ENCODE measurements at regions not wholly inside any gene's neighbourhood (a gene's known extent, or its start where the extent isn't known, plus 50 kb on each side); places are given as distances from the start of the nearest gene placed in this dataset.

GRCh38 chr6:56852260-56853010, 102.5 kb upstream of the BEND6 start:
- H3K4me3 ChIP-seq (ENCODE audit: low read length): no peak overlapping the region
- Mint-ChIP-seq H3K36me3 (ENCODE audit: low read depth) (no peaks in the 10 kb centered on the region), H3K4me3 (no peak overlapping the region), H3K27me3 (peaks cover 55% of the 10 kb centered on the region), H3K9me3 (no peaks in the 10 kb centered on the region), H3K27ac (no peak overlapping the region), H3K4me1 (ENCODE audit: low read depth) (peaks cover 18% of the 10 kb centered on the region)
- no peak overlapping the region for H3K27ac ChIP-seq (ENCODE audit: low read depth in 1 of 2, low read length in 2 of 2)
- H3K27me3 ChIP-seq (ENCODE audit: control insufficient read depth in 1 of 2, insufficient read depth in 2 of 2, low read length in 2 of 2): peaks cover 20 to 32% of the 10 kb centered on the region in 2 experiments
- DNase-seq: no peak
- ChIA-PET CTCF (no interaction called here), POLR2A (no interaction called here)
- peaks cover 13% of the 10 kb centered on the region for H3K4me1 ChIP-seq (ENCODE audit: insufficient read depth, low read length)
- no peak for ATAC-seq (ENCODE audit: poor library complexity)
- no peak for TF ChIP-seq CTCF (IDR thresholded peaks at IDR 0.05)
- intact Hi-C loops (cut with DNase I, micrococcal nuclease): loop anchor here in 1 of 2 experiments (5.0 kb wide), 2 partner anchors 145 to 215 kb away; no protein-coding TSS in a partner anchor
- no peaks in the 10 kb centered on the region for H3K36me3 ChIP-seq (ENCODE audit: insufficient read depth, low read length)
- H3K9me3 ChIP-seq (ENCODE audit: control insufficient read depth in 1 of 2, insufficient read depth in 1 of 2, low read length in 2 of 2): no peaks in the 10 kb centered on the region

GRCh38 chr6:56851541-56852259, 103.2 kb upstream of the BEND6 start:
- intact Hi-C loops (cut with DNase I, micrococcal nuclease): loop anchor here (2.0 to 5.0 kb wide), 3 partner anchors 144 to 215 kb away; no protein-coding TSS in a partner anchor
- no peak overlapping the region for H3K27ac Mint-ChIP-seq
- H3K9me3 Mint-ChIP-seq: no peaks in the 10 kb centered on the region
- ChIA-PET CTCF (no interaction called here), POLR2A (no interaction called here)
- peaks cover 18% of the 10 kb centered on the region for H3K4me1 Mint-ChIP-seq (ENCODE audit: low read depth)
- H3K4me3 Mint-ChIP-seq: peak overlapping the region; percentile 67
- H3K36me3 Mint-ChIP-seq (ENCODE audit: low read depth): no peaks in the 10 kb centered on the region
- ATAC-seq (ENCODE audit: poor library complexity) (peak; percentile 60), DNase-seq (peak in 4 of 14 experiments; percentile 5 to 51 (median 47))
- no peaks in the 10 kb centered on the region for H3K36me3 ChIP-seq (ENCODE audit: insufficient read depth, low read length)
- peaks cover 59% of the 10 kb centered on the region for H3K27me3 Mint-ChIP-seq
- peaks cover 20 to 32% of the 10 kb centered on the region in 2 experiments for H3K27me3 ChIP-seq (ENCODE audit: control insufficient read depth in 1 of 2, insufficient read depth in 2 of 2, low read length in 2 of 2)
- peak; percentile 45 for TF ChIP-seq CTCF (IDR thresholded peaks at IDR 0.05)
- peaks cover 13% of the 10 kb centered on the region for H3K4me1 ChIP-seq (ENCODE audit: insufficient read depth, low read length)
- H3K4me3 ChIP-seq (ENCODE audit: low read length): peak overlapping the region; percentile 20
- no peaks in the 10 kb centered on the region for H3K9me3 ChIP-seq (ENCODE audit: control insufficient read depth in 1 of 2, insufficient read depth in 1 of 2, low read length in 2 of 2)
- no peak overlapping the region for H3K27ac ChIP-seq (ENCODE audit: low read depth in 1 of 2, low read length in 2 of 2)

- peak overlapping the region; percentile 67 for H3K4me3 Mint-ChIP-seq
- peak in 1 of 14 experiments; percentile 7 for DNase-seq
- peaks cover 18% of the 10 kb centered on the region for H3K4me1 Mint-ChIP-seq (ENCODE audit: low read depth)
- no peak for ATAC-seq (ENCODE audit: poor library complexity)
- H3K36me3 ChIP-seq (ENCODE audit: insufficient read depth, low read length): no peaks in the 10 kb centered on the region
- H3K9me3 Mint-ChIP-seq: no peaks in the 10 kb centered on the region
- H3K27ac Mint-ChIP-seq: no peak overlapping the region
- peaks cover 20 to 32% of the 10 kb centered on the region in 2 experiments for H3K27me3 ChIP-seq (ENCODE audit: control insufficient read depth in 1 of 2, insufficient read depth in 2 of 2, low read length in 2 of 2)
- CTCF ChIA-PET: no interaction called here
- H3K9me3 ChIP-seq (ENCODE audit: control insufficient read depth in 1 of 2, insufficient read depth in 1 of 2, low read length in 2 of 2): no peaks in the 10 kb centered on the region
- peaks cover 65% of the 10 kb centered on the region for H3K27me3 Mint-ChIP-seq
- peaks cover 13% of the 10 kb centered on the region for H3K4me1 ChIP-seq (ENCODE audit: insufficient read depth, low read length)
- no peaks in the 10 kb centered on the region for H3K36me3 Mint-ChIP-seq (ENCODE audit: low read depth)
- intact Hi-C loops (cut with DNase I, micrococcal nuclease): loop anchor here (2.0 to 5.0 kb wide), 3 partner anchors 144 to 214 kb away; no protein-coding TSS in a partner anchor
- TF ChIP-seq CTCF (IDR thresholded peaks at IDR 0.05): no peak
- peak overlapping the region; percentile 20 for H3K4me3 ChIP-seq (ENCODE audit: low read length)
- POLR2A ChIA-PET: no interaction called here
- H3K27ac ChIP-seq (ENCODE audit: low read depth in 1 of 2, low read length in 2 of 2): no peak overlapping the region
These were observed 103.8 kb upstream of the BEND6 start for GRCh38 chr6:56851074-56851473.
